PC-9 (cell line): ENCODE measurements at regions not wholly inside any gene's neighbourhood (a gene's known extent, or its start where the extent isn't known, plus 50 kb on each side); places are given as distances from the start of the nearest gene placed in this dataset.

Experiments
- BruUV-seq: library from RNA; stranded (reverse); fragments of 400-500 nt; replicated peaks from 2 replicates; lab custom pipeline; 2021; lab: Mats Ljungman, UMichigan
- CTCF ChIA-PET: fragments of 300-600 bp; sonication (Branson Sonifier 250); formaldehyde crosslinking; loops from one replicate; lab custom pipeline; 2022; ENCODE audit warnings: antibody characterized with exemption; lab: Charles Lee
- POLR2A ChIA-PET: fragments of 300-600 bp; sonication (Branson Sonifier 250); formaldehyde crosslinking; loops from one replicate; lab custom pipeline; 2022; ENCODE audit warnings: antibody characterized with exemption; ENCODE audit not compliant: unreplicated experiment; lab: Charles Lee
- DNase-seq, 2 experiments: peaks; one replicate each; pipeline versions ENCODE4 v3.0.0 to v3.0.0-alpha.2; 2015 to 2022; ENCODE audit warnings: mixed read lengths in 1 of 2
- H2AFZ ChIP-seq: fragments of 200-600 bp; sonication (generic); 2 replicates; pipeline ENCODE4 v1.8.1; 2017; ENCODE audit warnings: antibody characterized with exemption
- H3F3A ChIP-seq: fragments of 200-600 bp; sonication (generic); 2 replicates; pipeline ENCODE4 v1.8.1; 2017; ENCODE audit warnings: antibody characterized with exemption, mild to moderate bottlenecking, low read depth; ENCODE audit not compliant: insufficient read depth
- H3K27ac ChIP-seq: fragments of 200-600 bp; sonication (generic); 2 replicates; pipeline ENCODE4 v1.6.1; 2016; ENCODE audit warnings: mixed run types
- H3K27me3 ChIP-seq: fragments of 200-600 bp; sonication (generic); 2 replicates; pipeline ENCODE4 v1.6.1; 2016; ENCODE audit warnings: low read depth, mixed run types; ENCODE audit not compliant: insufficient read depth
- H3K36me3 ChIP-seq: fragments of 200-600 bp; sonication (generic); 2 replicates; pipeline ENCODE4 v1.6.1; 2016; ENCODE audit warnings: low read depth, mixed run types
- H3K4me1 ChIP-seq: fragments of 200-600 bp; sonication (generic); replicated peaks from 2 replicates; pipeline ENCODE4 v1.6.1; 2016; ENCODE audit warnings: mixed run types; ENCODE audit not compliant: insufficient read depth
- H3K4me2 ChIP-seq: fragments of 200-600 bp; sonication (generic); 2 replicates; pipeline ENCODE4 v1.6.1; 2017; ENCODE audit warnings: mixed run types
- H3K4me3 ChIP-seq: fragments of 200-600 bp; sonication (generic); 2 replicates; pipeline ENCODE4 v1.6.1; 2016; ENCODE audit warnings: mixed run types
- H3K79me2 ChIP-seq: fragments of 200-600 bp; sonication (generic); 2 replicates; pipeline ENCODE4 v1.6.1; 2017; ENCODE audit warnings: low read depth, mixed run types
- H3K9me2 ChIP-seq: fragments of 200-600 bp; sonication (generic); 2 replicates; pipeline ENCODE4 v1.8.1; 2017; ENCODE audit warnings: mild to moderate bottlenecking; ENCODE audit not compliant: insufficient read depth
- H3K9me3 ChIP-seq: fragments of 200-600 bp; sonication (generic); 2 replicates; pipeline ENCODE4 v1.8.1; 2016; ENCODE audit warnings: low read depth; ENCODE audit not compliant: insufficient read depth
- H4K20me1 ChIP-seq: fragments of 200-600 bp; sonication (generic); 2 replicates; pipeline ENCODE4 v1.8.1; 2017; ENCODE audit not compliant: insufficient read depth
- EZH2 ChIP-seq: fragments of 200-600 bp; sonication (generic); IDR thresholded peaks from 2 replicates; pipeline ENCODE4 v1.8.0; 2017; ENCODE audit warnings: antibody characterized with exemption, low read depth
- intact Hi-C: fragments of 100-400 bp; cut with micrococcal nuclease; formaldehyde crosslinking; loops from one replicate; pipeline ENCODE4 v1.10.0; 2022; ENCODE audit not compliant: unreplicated experiment
- TF ChIP-seq, protein P1 (sequence below): fragments of 200-600 bp; sonication (generic); conservative IDR thresholded peaks from 2 replicates; pipeline ENCODE4 v1.6.1; 2017; ENCODE audit warnings: mixed run types, antibody characterized with exemption, mild to moderate bottlenecking, moderate library complexity

DNA sequence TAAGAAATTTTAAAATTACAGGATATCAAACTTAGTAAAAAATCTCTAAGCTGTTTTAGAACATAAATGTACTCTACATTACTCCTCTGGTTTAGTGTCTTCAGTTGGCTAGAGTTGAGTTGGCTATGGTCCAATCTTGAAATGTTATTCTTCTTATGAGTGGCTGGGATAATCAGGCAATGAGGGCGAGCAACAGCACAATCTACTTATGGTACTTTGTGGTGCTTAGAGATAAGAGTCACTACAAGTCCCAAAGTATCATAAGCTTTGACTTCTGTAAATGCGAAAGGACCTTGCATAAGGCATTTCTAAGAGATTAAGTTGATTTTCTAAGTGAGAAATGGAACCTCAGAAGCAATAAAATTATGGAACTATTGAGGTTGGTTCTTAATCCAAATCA lies 361.7 kb downstream of the GPD2 start:
- Histone ChIP-seq H3K9me2 (no peaks in the 10 kb centered on the region), H2AFZ (no peak overlapping the region), H3K4me3 (no peak overlapping the region), H3K27me3 (no peaks in the 10 kb centered on the region), H4K20me1 (no peaks in the 10 kb centered on the region), H3K79me2 (no peaks in the 10 kb centered on the region), H3K36me3 (no peaks in the 10 kb centered on the region), H3K27ac (no peak overlapping the region), H3K9me3 (no peaks in the 10 kb centered on the region), H3K4me1 (no peaks in the 10 kb centered on the region), H3F3A (no peaks in the 10 kb centered on the region), H3K4me2 (no peak overlapping the region)
- no peak for TF ChIP-seq EZH2
- TF ChIP-seq, protein P1, sequence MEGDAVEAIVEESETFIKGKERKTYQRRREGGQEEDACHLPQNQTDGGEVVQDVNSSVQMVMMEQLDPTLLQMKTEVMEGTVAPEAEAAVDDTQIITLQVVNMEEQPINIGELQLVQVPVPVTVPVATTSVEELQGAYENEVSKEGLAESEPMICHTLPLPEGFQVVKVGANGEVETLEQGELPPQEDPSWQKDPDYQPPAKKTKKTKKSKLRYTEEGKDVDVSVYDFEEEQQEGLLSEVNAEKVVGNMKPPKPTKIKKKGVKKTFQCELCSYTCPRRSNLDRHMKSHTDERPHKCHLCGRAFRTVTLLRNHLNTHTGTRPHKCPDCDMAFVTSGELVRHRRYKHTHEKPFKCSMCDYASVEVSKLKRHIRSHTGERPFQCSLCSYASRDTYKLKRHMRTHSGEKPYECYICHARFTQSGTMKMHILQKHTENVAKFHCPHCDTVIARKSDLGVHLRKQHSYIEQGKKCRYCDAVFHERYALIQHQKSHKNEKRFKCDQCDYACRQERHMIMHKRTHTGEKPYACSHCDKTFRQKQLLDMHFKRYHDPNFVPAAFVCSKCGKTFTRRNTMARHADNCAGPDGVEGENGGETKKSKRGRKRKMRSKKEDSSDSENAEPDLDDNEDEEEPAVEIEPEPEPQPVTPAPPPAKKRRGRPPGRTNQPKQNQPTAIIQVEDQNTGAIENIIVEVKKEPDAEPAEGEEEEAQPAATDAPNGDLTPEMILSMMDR = no peak
- ChIA-PET POLR2A (no interaction called here), CTCF (no interaction called here)
- intact Hi-C loops = no loop called here
- no peak for DNase-seq
- no TSS peak for BruUV-seq

DNA sequence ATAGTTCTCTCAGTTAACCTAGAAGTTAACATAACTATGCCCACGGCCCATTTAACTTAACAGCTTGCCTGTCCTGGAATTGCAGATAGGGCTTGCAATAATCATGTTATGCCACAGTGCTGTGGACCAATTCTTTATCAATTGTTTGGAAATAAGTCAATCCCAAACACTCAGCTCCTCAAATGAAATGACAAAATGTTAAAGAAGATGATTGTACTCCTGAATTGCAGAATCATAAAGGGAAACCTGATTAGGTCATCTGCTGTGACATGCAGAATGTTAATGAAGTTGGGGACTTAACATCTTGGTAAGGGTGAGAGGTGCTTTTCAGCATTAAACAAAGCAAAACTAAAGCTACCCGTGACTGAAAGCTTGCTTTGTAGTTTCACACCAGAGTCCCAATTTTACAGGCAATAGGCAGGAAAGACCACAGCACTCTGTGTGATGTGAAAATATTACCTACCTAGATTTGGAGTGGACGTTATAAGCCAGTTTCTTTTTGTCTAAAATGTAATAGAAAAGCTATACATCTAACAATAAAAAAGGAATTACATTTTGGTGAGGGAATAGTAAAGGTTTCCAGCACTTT lies 364.0 kb downstream of the GPD2 start:
- no peaks in the 10 kb centered on the region for H3F3A ChIP-seq
- no peaks in the 10 kb centered on the region for H3K4me1 ChIP-seq
- H2AFZ ChIP-seq = no peak overlapping the region
- no peak for DNase-seq
- BruUV-seq = no TSS peak
- H3K9me3 ChIP-seq = no peaks in the 10 kb centered on the region
- no peaks in the 10 kb centered on the region for H4K20me1 ChIP-seq
- no peak overlapping the region for H3K4me2 ChIP-seq
- H3K4me3 ChIP-seq = no peak overlapping the region
- ChIA-PET CTCF (no interaction called here), POLR2A (no interaction called here)
- H3K36me3 ChIP-seq = no peaks in the 10 kb centered on the region
- H3K27ac ChIP-seq = no peak overlapping the region
- H3K79me2 ChIP-seq = no peaks in the 10 kb centered on the region
- H3K9me2 ChIP-seq = no peaks in the 10 kb centered on the region
- no peak for TF ChIP-seq EZH2
- TF ChIP-seq, protein P1 = no peak
- H3K27me3 ChIP-seq = no peaks in the 10 kb centered on the region
- intact Hi-C loops = no loop called here

DNA sequence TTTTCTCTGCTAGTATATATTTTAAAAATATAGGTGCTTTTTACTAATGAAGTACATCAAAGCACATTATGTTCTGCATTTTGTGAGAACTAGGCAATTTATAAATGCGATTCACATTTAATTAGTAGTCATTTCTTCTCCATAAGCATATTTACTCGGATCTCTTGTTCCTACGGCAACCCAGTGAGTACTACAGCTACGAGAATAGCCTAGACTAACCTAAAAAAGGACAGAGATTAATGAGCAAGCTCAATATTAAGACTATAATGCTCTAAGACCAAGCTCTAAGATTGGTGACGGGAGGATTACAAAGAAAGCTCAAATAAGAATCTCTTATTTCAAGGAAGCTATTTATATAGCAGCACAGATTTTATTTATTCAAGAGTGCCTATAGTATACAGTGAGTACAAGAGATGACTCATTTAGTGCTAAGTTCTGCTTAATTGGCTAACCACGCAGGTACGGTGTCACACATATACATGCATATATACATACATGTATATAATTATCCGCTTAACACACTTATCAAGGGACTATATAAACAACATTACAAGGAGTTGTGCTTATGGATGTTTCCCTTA lies 364.7 kb downstream of the GPD2 start:
- CTCF ChIA-PET = no interaction called here
- intact Hi-C loops = no loop called here
- H3K4me2 ChIP-seq = no peak overlapping the region
- no peak overlapping the region for H3K27ac ChIP-seq
- no TSS peak for BruUV-seq
- no peaks in the 10 kb centered on the region for H3K36me3 ChIP-seq
- no peak overlapping the region for H2AFZ ChIP-seq
- no peaks in the 10 kb centered on the region for H3K4me1 ChIP-seq
- H3K79me2 ChIP-seq = no peaks in the 10 kb centered on the region
- H4K20me1 ChIP-seq = no peaks in the 10 kb centered on the region
- H3K9me3 ChIP-seq = no peaks in the 10 kb centered on the region
- no peaks in the 10 kb centered on the region for H3F3A ChIP-seq
- no peak overlapping the region for H3K4me3 ChIP-seq
- POLR2A ChIA-PET = no interaction called here
- TF ChIP-seq EZH2 = no peak
- TF ChIP-seq, protein P1 = no peak
- no peaks in the 10 kb centered on the region for H3K9me2 ChIP-seq
- no peak for DNase-seq
- H3K27me3 ChIP-seq = no peaks in the 10 kb centered on the region
